VCaP (cell line): ENCODE measurements at regions not wholly inside any gene's neighbourhood (a gene's known extent, or its start where the extent isn't known, plus 50 kb on each side); places are given as distances from the start of the nearest gene placed in this dataset.

Source experiments
- H3K27ac ChIP-seq: fragments of 450-650 bp; 2 replicates; pipeline ENCODE4 v1.5.1; 2017
- TF ChIP-seq, protein P1 (sequence below): fragments of 450-650 bp; conservative IDR thresholded peaks from 2 replicates; pipeline ENCODE4 v1.5.1; 2017; ENCODE audit warnings: mild to moderate bottlenecking, moderate library complexity

DNA sequence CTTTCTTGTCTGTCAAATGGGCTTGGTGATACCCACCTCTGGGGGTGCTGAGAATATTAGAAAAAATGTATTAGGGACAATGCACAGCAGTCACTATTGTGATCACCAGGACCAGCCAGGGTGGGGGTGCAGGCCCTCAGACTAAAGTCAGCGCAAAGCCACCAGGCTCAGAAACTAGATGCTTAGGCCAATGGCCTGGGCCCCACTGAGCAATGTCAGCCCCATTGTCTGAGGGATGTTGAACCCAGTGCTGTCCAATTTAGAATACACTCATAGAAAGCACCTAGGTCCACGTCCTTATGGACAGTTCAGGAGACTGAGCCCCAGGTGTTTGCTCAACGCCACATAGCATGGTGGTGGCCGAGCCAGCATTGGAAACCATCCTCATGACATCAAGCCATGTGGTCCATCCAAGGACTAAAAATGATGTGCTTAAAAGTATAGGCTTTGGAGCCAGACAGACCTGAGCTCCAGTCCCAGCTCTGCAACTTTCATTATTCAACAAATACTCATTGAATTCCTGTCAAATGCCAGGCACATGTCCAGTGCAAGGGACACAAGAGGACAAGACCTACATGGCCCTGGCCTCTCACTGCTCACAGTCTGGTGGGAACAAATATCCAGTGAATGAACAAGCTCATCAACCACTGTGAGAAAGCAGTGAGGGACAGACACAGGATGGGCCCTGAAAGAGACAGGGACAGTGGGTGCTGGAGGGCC lies 273.8 kb downstream of the MATN1 start:
- TF ChIP-seq, protein P1, sequence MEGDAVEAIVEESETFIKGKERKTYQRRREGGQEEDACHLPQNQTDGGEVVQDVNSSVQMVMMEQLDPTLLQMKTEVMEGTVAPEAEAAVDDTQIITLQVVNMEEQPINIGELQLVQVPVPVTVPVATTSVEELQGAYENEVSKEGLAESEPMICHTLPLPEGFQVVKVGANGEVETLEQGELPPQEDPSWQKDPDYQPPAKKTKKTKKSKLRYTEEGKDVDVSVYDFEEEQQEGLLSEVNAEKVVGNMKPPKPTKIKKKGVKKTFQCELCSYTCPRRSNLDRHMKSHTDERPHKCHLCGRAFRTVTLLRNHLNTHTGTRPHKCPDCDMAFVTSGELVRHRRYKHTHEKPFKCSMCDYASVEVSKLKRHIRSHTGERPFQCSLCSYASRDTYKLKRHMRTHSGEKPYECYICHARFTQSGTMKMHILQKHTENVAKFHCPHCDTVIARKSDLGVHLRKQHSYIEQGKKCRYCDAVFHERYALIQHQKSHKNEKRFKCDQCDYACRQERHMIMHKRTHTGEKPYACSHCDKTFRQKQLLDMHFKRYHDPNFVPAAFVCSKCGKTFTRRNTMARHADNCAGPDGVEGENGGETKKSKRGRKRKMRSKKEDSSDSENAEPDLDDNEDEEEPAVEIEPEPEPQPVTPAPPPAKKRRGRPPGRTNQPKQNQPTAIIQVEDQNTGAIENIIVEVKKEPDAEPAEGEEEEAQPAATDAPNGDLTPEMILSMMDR, result no peak
- no peak overlapping the region for H3K27ac ChIP-seq

DNA sequence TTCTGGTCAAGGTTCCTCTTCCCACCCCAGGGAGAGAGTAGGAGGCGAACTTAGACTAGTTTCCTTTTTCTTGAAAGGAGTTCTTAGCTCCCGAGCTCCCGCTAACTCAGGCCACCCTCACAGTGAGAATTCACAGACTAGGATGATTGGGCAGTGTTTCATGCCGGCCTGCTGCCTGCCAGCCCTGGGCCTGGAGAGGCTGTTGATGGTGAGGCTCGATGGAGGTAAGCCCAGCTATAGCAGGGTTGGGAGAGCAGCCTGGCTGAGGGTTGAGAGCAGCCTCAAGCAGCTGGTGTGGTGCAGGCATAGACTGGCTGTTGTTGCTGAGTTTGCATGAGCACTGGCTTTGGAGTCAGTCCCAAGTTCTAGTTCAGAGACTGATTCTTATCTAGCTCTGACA lies 274.4 kb downstream of the MATN1 start:
- TF ChIP-seq, protein P1, result no peak
- no peak overlapping the region for H3K27ac ChIP-seq

DNA sequence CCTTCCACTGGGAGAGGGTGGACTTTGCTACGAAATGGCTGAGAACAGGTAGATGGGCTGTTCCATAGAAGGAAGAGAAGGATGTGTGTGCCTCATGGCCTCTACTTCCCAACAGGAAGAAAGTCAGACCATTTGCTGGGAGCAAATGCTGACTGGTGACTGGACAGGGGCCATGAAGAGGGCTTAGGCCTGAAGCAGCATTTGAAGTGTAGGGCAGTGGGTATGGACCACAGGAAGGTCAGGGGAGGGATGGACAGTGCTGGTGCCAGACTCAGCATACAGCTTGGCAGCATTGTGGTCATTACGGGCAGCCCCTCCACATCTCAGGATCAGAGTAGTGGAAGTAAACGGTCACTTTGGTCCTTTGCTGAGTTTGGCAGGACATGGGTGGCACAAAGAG lies 275.7 kb downstream of the MATN1 start:
- no peak overlapping the region for H3K27ac ChIP-seq
- TF ChIP-seq, protein P1, result no peak

DNA sequence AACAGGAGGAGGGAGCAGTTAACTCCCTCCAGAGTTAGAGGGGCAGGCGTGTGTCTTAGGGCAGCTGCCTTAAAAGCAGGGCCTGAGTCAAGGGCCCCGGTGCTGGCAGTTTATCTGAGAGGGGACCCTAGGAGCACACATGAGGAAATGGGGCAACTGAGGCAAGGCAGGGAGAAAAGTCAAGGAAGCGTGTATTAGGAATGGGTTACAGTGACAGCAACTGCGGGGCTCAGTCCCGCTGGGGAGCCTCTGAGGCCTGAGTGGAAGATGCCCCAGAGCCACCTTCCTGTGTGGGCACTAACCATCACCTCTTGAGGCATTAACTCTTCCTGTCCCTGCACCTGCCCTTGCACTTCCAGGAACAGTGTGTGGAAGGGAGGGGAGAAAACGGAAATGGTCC lies 276.3 kb downstream of the MATN1 start:
- TF ChIP-seq, protein P1, result no peak

DNA sequence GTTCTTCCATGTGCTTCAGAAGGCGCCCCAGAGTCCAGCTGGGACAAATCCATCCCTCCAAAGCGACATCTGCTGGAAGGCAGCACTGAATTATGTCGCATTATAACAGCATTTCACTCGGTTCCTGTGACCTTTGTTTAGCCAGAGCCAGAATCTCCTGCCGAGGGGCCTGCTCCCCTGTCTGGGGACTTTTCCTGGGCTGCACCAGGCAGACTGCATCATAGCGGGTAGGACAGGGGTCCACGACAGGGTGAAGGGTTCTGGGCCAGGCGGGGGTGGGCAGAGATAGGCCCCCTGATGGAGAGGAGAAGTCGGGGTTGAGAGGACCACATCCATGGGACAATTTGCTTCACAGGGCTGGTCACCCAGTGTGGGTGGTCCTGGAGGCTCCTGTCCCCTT lies 276.9 kb downstream of the MATN1 start:
- no peak overlapping the region for H3K27ac ChIP-seq
- TF ChIP-seq, protein P1, result no peak

More for the DNA sequence above, 276.3 kb downstream of the MATN1 start:
- H3K27ac ChIP-seq, result no peak overlapping the region

DNA sequence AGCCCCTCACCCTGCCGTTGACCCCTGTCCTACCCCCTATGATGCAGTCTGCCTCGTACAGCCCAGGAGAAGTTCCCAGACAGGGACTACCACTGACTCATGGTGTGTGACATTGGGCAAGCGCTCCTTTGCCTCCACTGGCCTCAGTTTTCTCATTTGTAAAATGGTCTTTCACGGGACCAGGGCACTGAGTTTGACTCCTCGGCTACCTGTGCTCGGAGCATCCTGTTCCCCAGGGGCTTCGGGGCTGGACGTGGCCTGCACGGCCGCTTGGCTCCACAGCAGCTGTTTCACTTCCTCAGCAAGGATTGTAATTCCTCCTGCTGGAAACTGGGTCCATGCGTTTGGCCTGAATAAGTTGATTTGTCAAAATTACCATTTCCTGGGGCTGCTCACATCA lies 277.3 kb downstream of the MATN1 start:
- TF ChIP-seq, protein P1, result no peak
- H3K27ac ChIP-seq, result no peak overlapping the region

DNA sequence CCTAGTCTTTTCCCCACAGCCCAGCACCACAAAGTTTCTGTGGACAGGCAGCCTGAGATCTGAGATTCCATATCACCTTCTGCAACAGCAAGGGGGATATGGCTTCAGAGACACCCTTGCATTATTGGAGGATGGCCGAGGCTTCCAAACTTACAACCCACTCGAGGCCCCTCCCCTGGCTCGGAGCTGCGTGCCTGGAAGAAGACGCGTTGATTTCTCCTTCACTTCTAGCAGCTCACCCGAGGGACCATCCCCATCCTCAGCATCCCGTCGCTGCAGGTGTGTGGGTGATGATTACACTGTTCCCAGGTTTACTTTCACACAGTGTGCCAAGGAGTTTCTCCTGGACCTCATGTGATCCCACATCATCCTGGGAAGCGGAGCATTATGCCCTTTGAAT lies 277.9 kb downstream of the MATN1 start:
- no peak overlapping the region for H3K27ac ChIP-seq
- TF ChIP-seq, protein P1, result no peak
